Breast epithelium (tissue), 3 donors: ENCODE measurements at regions not wholly inside any gene's neighbourhood (a gene's known extent, or its start where the extent isn't known, plus 50 kb on each side); places are given as distances from the start of the nearest gene placed in this dataset.

ENCODE experiments used
- POLR2A ChIP-seq: fragments of 450-650 bp; IDR thresholded peaks from one replicate; pipeline ENCODE4 v1.6.1; 2016; ENCODE audit warnings: antibody characterized with exemption, mild to moderate bottlenecking, moderate library complexity
- TF ChIP-seq, protein P1 (sequence below), 3 donors: fragments of 450-650 bp; IDR thresholded peaks; one replicate each; pipeline ENCODE4 v1.5.1; 2016 to 2017; ENCODE audit warnings: antibody characterized with exemption in 3 of 3, mild to moderate bottlenecking in 3 of 3, moderate library complexity in 3 of 3

DNA sequence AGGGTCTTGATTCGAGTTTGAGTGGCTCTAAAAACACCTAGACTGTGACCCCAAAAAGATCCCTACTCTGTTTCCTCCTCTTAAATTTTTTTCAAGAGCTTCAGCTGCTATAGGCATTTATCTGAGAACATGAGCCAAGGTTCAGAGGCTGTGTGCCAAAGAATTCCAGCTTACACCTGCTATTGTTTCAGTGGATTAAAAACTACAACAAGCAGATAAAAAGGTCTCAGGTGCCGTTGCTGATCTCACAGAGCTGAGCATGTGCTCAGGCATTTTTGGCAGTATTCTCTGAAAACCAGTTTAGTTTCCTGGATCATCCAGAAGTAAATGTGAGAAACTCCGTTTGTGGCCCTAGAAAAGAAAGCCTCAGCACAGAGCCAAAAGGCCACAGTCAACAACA is 349.2 kb downstream of the DEPDC1B start:
- TF ChIP-seq POLR2A = no peak
- TF ChIP-seq, protein P1, sequence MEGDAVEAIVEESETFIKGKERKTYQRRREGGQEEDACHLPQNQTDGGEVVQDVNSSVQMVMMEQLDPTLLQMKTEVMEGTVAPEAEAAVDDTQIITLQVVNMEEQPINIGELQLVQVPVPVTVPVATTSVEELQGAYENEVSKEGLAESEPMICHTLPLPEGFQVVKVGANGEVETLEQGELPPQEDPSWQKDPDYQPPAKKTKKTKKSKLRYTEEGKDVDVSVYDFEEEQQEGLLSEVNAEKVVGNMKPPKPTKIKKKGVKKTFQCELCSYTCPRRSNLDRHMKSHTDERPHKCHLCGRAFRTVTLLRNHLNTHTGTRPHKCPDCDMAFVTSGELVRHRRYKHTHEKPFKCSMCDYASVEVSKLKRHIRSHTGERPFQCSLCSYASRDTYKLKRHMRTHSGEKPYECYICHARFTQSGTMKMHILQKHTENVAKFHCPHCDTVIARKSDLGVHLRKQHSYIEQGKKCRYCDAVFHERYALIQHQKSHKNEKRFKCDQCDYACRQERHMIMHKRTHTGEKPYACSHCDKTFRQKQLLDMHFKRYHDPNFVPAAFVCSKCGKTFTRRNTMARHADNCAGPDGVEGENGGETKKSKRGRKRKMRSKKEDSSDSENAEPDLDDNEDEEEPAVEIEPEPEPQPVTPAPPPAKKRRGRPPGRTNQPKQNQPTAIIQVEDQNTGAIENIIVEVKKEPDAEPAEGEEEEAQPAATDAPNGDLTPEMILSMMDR (IDR thresholded peaks at IDR 0.05) = no peak
